HEK293 (cell line): ENCODE measurements at regions not wholly inside any gene's neighbourhood (a gene's known extent, or its start where the extent isn't known, plus 50 kb on each side); places are given as distances from the start of the nearest gene placed in this dataset.

ENCODE experiments used
- CTCF ChIA-PET: fragments of 350-600 bp; formaldehyde crosslinking; extraction: SDS; loops from one replicate; lab custom pipeline; 2021; ENCODE audit warnings: antibody characterized with exemption; lab: Yijun Ruan, JAX
- POLR2A ChIA-PET: fragments of 300-600 bp; formaldehyde crosslinking; extraction: SDS; loops from one replicate; lab custom pipeline; 2020; ENCODE audit warnings: antibody characterized with exemption, inconsistent platforms; lab: Yijun Ruan, JAX
- H3K27ac ChIP-seq: fragments of 200-500 bp; sonication (Bioruptor generic); 2 replicates; pipeline ENCODE4 v1.5.1; 2014; ENCODE audit warnings: low read depth, low read length, control low read depth, inconsistent platforms; ENCODE audit errors: extremely low read depth
- H3K36me3 ChIP-seq, 2 experiments: fragments of 200-500 bp in 1 of 2; sonication (Bioruptor generic) in 1 of 2; 1 replicate in 1 of 2; 2 replicates in 1 of 2; pipeline ENCODE4 v1.5.1; 2014 to 2017; ENCODE audit warnings: inconsistent platforms in 2 of 2, low read length in 2 of 2; ENCODE audit not compliant: control insufficient read depth in 2 of 2, insufficient read depth in 1 of 2
- H3K4me1 ChIP-seq: fragments of 200-500 bp; sonication (Bioruptor generic); 2 replicates; pipeline ENCODE4 v1.5.1; 2014; ENCODE audit warnings: mild to moderate bottlenecking, low read length, inconsistent platforms; ENCODE audit not compliant: control insufficient read depth, insufficient read depth
- H3K4me3 ChIP-seq: 2 replicates; pipeline ENCODE4 v1.5.1; 2011; ENCODE audit warnings: low read depth, mild to moderate bottlenecking, control low read depth, low read length, moderate library complexity
- H3K9me3 ChIP-seq: fragments of 200-500 bp; sonication (Bioruptor generic); 2 replicates; pipeline ENCODE4 v1.5.1; 2014; ENCODE audit warnings: low read depth, low read length, inconsistent platforms; ENCODE audit not compliant: control insufficient read depth, insufficient read depth
- ATF2 ChIP-seq: fragments of 450-650 bp; formaldehyde crosslinking; IDR thresholded peaks from 2 replicates; pipeline ENCODE4 v1.5.1; 2016; ENCODE audit warnings: missing biosample characterization, missing genetic modification characterization, low read depth
- CTCF ChIP-seq: fragments of 450-650 bp; formaldehyde crosslinking; IDR thresholded peaks from 2 replicates; pipeline ENCODE4 v1.5.1; 2016; ENCODE audit warnings: missing biosample characterization, missing genetic modification characterization
- SALL2 ChIP-seq: fragments of 450-650 bp; formaldehyde crosslinking; IDR thresholded peaks from 2 replicates; pipeline ENCODE4 v1.5.0; 2017; ENCODE audit warnings: missing biosample characterization, mild to moderate bottlenecking, missing genetic modification characterization, borderline replicate concordance
- SP3 ChIP-seq: fragments of 450-650 bp; formaldehyde crosslinking; IDR thresholded peaks from 2 replicates; pipeline ENCODE4 v1.5.1; 2016; ENCODE audit warnings: missing biosample characterization, missing genetic modification characterization
- ZEB2 ChIP-seq: fragments of 450-650 bp; formaldehyde crosslinking; IDR thresholded peaks from 2 replicates; pipeline ENCODE4 v1.5.1; 2016; ENCODE audit warnings: missing biosample characterization, missing genetic modification characterization
- ZIC2 ChIP-seq: fragments of 450-650 bp; formaldehyde crosslinking; IDR thresholded peaks from 2 replicates; pipeline ENCODE4 v1.5.1; 2016; ENCODE audit warnings: missing biosample characterization, missing genetic modification characterization
- ZNF112 ChIP-seq: fragments of 450-650 bp; formaldehyde crosslinking; IDR thresholded peaks from 2 replicates; pipeline ENCODE4 v1.5.0; 2017; ENCODE audit warnings: missing biosample characterization, missing genetic modification characterization
- ZNF133 ChIP-seq: fragments of 450-650 bp; formaldehyde crosslinking; IDR thresholded peaks from 2 replicates; pipeline ENCODE4 v1.5.1; 2016; ENCODE audit warnings: missing biosample characterization, missing genetic modification characterization
- ZNF146 ChIP-seq: fragments of 450-650 bp; formaldehyde crosslinking; IDR thresholded peaks from 2 replicates; pipeline ENCODE4 v1.5.1; 2016; ENCODE audit warnings: missing biosample characterization, missing genetic modification characterization
- ZNF16 ChIP-seq: fragments of 450-650 bp; formaldehyde crosslinking; IDR thresholded peaks from 2 replicates; pipeline ENCODE4 v1.5.1; 2016; ENCODE audit warnings: low read depth, missing biosample characterization, missing genetic modification characterization
- ZNF169 ChIP-seq: fragments of 450-650 bp; formaldehyde crosslinking; IDR thresholded peaks from 2 replicates; pipeline ENCODE4 v1.5.1; 2016; ENCODE audit warnings: missing biosample characterization, missing genetic modification characterization
- ZNF23 ChIP-seq: fragments of 450-650 bp; formaldehyde crosslinking; IDR thresholded peaks from 2 replicates; pipeline ENCODE4 v1.5.1; 2016; ENCODE audit warnings: missing biosample characterization, missing genetic modification characterization, borderline replicate concordance
- ZNF274 ChIP-seq, 2 experiments: fragments of 200-500 bp in 1 of 2; fragments of 450-650 bp in 1 of 2; sonication (Bioruptor generic) in 1 of 2; formaldehyde crosslinking in 1 of 2; IDR thresholded peaks; 2 replicates each; pipeline versions ENCODE4 v1.5.1 to v1.6.1; 2014 to 2016; ENCODE audit warnings: borderline replicate concordance in 1 of 2, inconsistent platforms in 1 of 2, low read length in 1 of 2, missing biosample characterization in 1 of 2, missing genetic modification characterization in 1 of 2
- ZNF292 ChIP-seq: fragments of 450-650 bp; formaldehyde crosslinking; IDR thresholded peaks from 2 replicates; pipeline ENCODE4 v1.5.1; 2016; ENCODE audit warnings: low read depth, missing biosample characterization, missing genetic modification characterization, borderline replicate concordance
- ZNF324 ChIP-seq: fragments of 450-650 bp; formaldehyde crosslinking; IDR thresholded peaks from 2 replicates; pipeline ENCODE4 v1.5.1; 2016; ENCODE audit warnings: missing biosample characterization, missing genetic modification characterization
- ZNF514 ChIP-seq: fragments of 450-650 bp; formaldehyde crosslinking; IDR thresholded peaks from 2 replicates; pipeline ENCODE4 v1.5.1; 2016; ENCODE audit warnings: missing biosample characterization, missing genetic modification characterization
- ZNF549 ChIP-seq: fragments of 450-650 bp; IDR thresholded peaks from 2 replicates; pipeline ENCODE4 v1.5.1; 2018; ENCODE audit warnings: missing biosample characterization, missing genetic modification characterization, mild to moderate bottlenecking, inconsistent platforms, moderate library complexity
- ZNF623 ChIP-seq: fragments of 450-650 bp; formaldehyde crosslinking; IDR thresholded peaks from 2 replicates; pipeline ENCODE4 v1.5.1; 2016; ENCODE audit warnings: missing biosample characterization, missing genetic modification characterization
- ZNF626 ChIP-seq: fragments of 450-650 bp; sonication (Bioruptor Pico); formaldehyde crosslinking; IDR thresholded peaks from 2 replicates; pipeline ENCODE4 v1.5.1; 2018; ENCODE audit warnings: missing biosample characterization, missing genetic modification characterization, inconsistent platforms
- ZNF658 ChIP-seq: fragments of 450-650 bp; formaldehyde crosslinking; IDR thresholded peaks from 2 replicates; pipeline ENCODE4; 2016; ENCODE audit warnings: missing biosample characterization, missing genetic modification characterization
- ZNF664 ChIP-seq: fragments of 450-650 bp; formaldehyde crosslinking; IDR thresholded peaks from 2 replicates; pipeline ENCODE4 v1.5.1; 2016; ENCODE audit warnings: missing biosample characterization, missing genetic modification characterization
- ZNF692 ChIP-seq: fragments of 450-650 bp; formaldehyde crosslinking; IDR thresholded peaks from 2 replicates; pipeline ENCODE4 v1.5.1; 2016; ENCODE audit warnings: missing biosample characterization, missing genetic modification characterization
- ZNF830 ChIP-seq: fragments of 450-650 bp; IDR thresholded peaks from 2 replicates; pipeline ENCODE4 v1.5.0; 2018; ENCODE audit warnings: missing biosample characterization, missing genetic modification characterization, low read depth, mild to moderate bottlenecking, moderate library complexity
- TF ChIP-seq, protein P1 (sequence below): sonication (generic); formaldehyde crosslinking; IDR thresholded peaks from 2 replicates; pipeline ENCODE4 v1.8.1; 2022; ENCODE audit warnings: mild to moderate bottlenecking, moderate library complexity, missing genetic modification reagents

- TF ChIP-seq ATF2 (no peak), ZNF658 (no peak), ZNF23 (tag by site-specific recombination) (no peak), ZNF664 (tag by site-specific recombination) (no peak), ZNF16 (tag by site-specific recombination) (no peak), ZNF830 (tag by site-specific recombination) (no peak), CTCF (tag by site-specific recombination) (no peak), ZNF692 (tag by site-specific recombination) (no peak), ZNF146 (tag by site-specific recombination) (no peak), ZIC2 (tag by site-specific recombination) (no peak)
- TF ChIP-seq, all 188 proteins: peak for 0
Observed at GRCh38 chr15:69530991-69531664, 78.5 kb downstream of the RPLP1 start (continued).

GRCh38 chr15:69531665-69532027, 79.0 kb downstream of the RPLP1 start:
- H3K4me1 ChIP-seq: no peaks in the 10 kb centered on the region
- POLR2A ChIA-PET: interaction anchor here (0.9 kb wide), 1 partner anchor 118 kb away, joined by 3 read pairs; the partner anchor contains the start of gene KIF23
- CTCF ChIA-PET: interaction anchor here (1.0 to 3.4 kb wide), 5 partner anchors 10 to 222 kb away, joined by 3 to 12 read pairs (median 3); no protein-coding TSS in a partner anchor
- H3K4me3 ChIP-seq: no peak overlapping the region
- H3K27ac ChIP-seq: no peak overlapping the region
- H3K9me3 ChIP-seq: no peaks in the 10 kb centered on the region
- H3K36me3 ChIP-seq: no peaks in the 10 kb centered on the region
- TF ChIP-seq ZIC2 (tag by site-specific recombination) (peak; percentile 36; the same call in 1 of the 2 replicates), ZNF133 (no peak)
- TF ChIP-seq, all 188 proteins: peak for 1

DNA sequence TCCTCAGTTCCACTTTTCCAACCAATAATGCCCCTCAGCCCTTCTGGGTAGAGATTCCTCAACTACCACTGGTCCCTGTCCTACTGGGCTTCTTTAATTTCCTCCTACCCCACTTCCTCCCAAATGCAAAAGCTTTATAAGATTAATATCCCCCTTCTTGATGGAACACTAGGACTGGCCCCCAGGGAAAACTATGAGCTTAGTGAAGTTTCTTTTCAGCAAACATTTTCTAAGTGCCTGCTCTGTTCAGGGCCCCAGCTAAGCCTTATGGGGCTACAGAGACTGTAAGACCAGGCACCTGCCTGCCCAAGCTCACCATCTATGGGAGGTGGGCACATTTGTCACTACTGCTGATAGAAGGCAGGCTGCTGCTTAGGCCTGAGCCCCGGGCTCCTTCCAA, 79.4 kb downstream of the RPLP1 start:
- H3K4me3 ChIP-seq: no peak overlapping the region
- ChIA-PET CTCF (interaction anchor here (1.2 to 3.4 kb wide), 4 partner anchors 10 to 221 kb away, joined by 3 to 12 read pairs (median 3); no protein-coding TSS in a partner anchor), POLR2A (interaction anchor here (0.9 kb wide), 1 partner anchor 118 kb away, joined by 3 read pairs; the partner anchor contains the start of gene KIF23)
- H3K36me3 ChIP-seq: no peaks in the 10 kb centered on the region
- H3K27ac ChIP-seq: no peak overlapping the region
- H3K9me3 ChIP-seq: no peaks in the 10 kb centered on the region
- H3K4me1 ChIP-seq: no peaks in the 10 kb centered on the region
- TF ChIP-seq ZNF324 (tag by site-specific recombination): no peak
- no peak for TF ChIP-seq ZNF292 (tag by site-specific recombination)
- TF ChIP-seq ZNF623 (tag by site-specific recombination): no peak
- no peak for TF ChIP-seq ZNF514 (tag by site-specific recombination)
- no peak for TF ChIP-seq ZNF626 (tag by site-specific recombination)
- TF ChIP-seq ZNF169 (tag by site-specific recombination): no peak
- TF ChIP-seq, protein P1, sequence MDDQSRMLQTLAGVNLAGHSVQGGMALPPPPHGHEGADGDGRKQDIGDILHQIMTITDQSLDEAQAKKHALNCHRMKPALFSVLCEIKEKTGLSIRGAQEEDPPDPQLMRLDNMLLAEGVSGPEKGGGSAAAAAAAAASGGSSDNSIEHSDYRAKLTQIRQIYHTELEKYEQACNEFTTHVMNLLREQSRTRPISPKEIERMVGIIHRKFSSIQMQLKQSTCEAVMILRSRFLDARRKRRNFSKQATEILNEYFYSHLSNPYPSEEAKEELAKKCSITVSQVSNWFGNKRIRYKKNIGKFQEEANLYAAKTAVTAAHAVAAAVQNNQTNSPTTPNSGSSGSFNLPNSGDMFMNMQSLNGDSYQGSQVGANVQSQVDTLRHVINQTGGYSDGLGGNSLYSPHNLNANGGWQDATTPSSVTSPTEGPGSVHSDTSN (CRISPR knock-in tag): no peak
- TF ChIP-seq SP3 (tag by site-specific recombination): no peak
- TF ChIP-seq ZNF112 (tag by site-specific recombination): no peak
- TF ChIP-seq ZNF274 (IDR thresholded peaks at IDR 0.05; ENCODE audit: low read length): no peak
- no peak for TF ChIP-seq ZNF274 (tag by site-specific recombination; IDR thresholded peaks at IDR 0.05; ENCODE audit: borderline replicate concordance)
- TF ChIP-seq SALL2: no peak
- no peak for TF ChIP-seq ZEB2 (tag by site-specific recombination)
- TF ChIP-seq ZNF549: no peak
